ENCODE measurements at regions not wholly inside any gene's neighbourhood (a gene's known extent, or its start where the extent isn't known, plus 50 kb on each side); places are given as distances from the start of the nearest gene placed in this dataset.

DNA sequence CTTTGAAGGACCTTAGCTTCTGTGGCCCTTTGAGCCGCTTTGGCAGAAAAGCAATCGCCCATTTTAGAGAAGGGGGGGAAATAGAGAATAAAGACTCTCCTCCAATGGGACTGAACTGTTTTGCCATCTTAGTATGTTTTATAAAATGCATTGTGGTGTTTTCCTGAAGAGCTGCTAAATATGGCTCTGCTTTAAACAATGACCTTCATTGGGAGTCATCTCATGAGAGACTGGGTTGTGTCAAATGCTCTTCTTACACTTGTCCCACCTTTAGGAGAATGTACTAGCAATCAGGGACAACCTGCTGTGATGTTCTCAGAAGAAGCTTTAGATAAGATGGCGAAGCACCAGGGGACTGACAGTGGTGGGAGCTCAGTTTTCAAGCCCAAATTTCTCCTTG lies 418.9 kb upstream of the POU3F3 start:
- no peak for TF ChIP-seq POLR2AphosphoS5 (IDR thresholded peaks at IDR 0.05)
- TF ChIP-seq, protein P1, sequence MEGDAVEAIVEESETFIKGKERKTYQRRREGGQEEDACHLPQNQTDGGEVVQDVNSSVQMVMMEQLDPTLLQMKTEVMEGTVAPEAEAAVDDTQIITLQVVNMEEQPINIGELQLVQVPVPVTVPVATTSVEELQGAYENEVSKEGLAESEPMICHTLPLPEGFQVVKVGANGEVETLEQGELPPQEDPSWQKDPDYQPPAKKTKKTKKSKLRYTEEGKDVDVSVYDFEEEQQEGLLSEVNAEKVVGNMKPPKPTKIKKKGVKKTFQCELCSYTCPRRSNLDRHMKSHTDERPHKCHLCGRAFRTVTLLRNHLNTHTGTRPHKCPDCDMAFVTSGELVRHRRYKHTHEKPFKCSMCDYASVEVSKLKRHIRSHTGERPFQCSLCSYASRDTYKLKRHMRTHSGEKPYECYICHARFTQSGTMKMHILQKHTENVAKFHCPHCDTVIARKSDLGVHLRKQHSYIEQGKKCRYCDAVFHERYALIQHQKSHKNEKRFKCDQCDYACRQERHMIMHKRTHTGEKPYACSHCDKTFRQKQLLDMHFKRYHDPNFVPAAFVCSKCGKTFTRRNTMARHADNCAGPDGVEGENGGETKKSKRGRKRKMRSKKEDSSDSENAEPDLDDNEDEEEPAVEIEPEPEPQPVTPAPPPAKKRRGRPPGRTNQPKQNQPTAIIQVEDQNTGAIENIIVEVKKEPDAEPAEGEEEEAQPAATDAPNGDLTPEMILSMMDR (IDR thresholded peaks at IDR 0.05) = no peak
- TF ChIP-seq POLR2A (IDR thresholded peaks at IDR 0.05) = no peak
- TF ChIP-seq EP300 (IDR thresholded peaks at IDR 0.05) = no peak

Data from upper lobe of left lung (tissue), 4 donors.